HFF-Myc (cell line): ENCODE measurements at regions not wholly inside any gene's neighbourhood (a gene's known extent, or its start where the extent isn't known, plus 50 kb on each side); places are given as distances from the start of the nearest gene placed in this dataset.

Experiments
- DNase-seq: peaks from one replicate; pipeline ENCODE4 v3.0.0-alpha.2; 2011; ENCODE audit warnings: low read depth; ENCODE audit errors: extremely low read depth
- H3K4me3 ChIP-seq: replicated peaks from 2 replicates; pipeline ENCODE4 v1.5.1; 2011; ENCODE audit warnings: low read depth, mild to moderate bottlenecking, control low read depth, low read length
- TF ChIP-seq, protein P1 (sequence below): IDR thresholded peaks from 2 replicates; pipeline ENCODE4 v1.5.1; 2012; ENCODE audit warnings: mild to moderate bottlenecking, low read depth, low read length, control low read depth; ENCODE audit errors: missing control alignments

DNA sequence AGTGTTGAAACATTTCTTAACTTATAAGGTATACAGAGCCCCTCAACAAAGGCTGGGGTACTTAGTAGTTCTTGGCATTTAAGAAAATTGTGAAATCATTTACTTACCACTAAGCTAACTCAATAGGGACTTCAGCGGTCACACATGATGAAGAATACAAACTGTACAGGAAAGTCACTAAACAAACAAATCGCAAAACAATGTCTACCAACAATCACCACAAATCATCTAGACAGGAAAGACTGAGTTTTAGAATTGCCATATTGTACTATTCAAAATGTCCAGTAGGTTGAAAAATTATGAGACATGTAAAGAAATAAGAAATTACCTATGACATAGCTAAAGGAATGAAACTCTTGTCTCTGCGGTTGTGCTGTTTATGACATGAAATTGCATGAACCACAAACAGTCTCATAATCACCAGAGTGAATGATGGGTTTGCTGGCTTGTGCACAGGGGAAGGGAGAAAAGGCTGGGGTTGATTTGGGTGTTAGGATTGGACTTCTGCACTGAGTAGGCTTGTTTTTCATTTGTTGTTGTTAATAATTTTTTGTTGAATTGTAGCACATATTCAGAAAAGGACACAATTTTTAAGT, 441.1 kb upstream of the MON1B start:
- TF ChIP-seq, protein P1, sequence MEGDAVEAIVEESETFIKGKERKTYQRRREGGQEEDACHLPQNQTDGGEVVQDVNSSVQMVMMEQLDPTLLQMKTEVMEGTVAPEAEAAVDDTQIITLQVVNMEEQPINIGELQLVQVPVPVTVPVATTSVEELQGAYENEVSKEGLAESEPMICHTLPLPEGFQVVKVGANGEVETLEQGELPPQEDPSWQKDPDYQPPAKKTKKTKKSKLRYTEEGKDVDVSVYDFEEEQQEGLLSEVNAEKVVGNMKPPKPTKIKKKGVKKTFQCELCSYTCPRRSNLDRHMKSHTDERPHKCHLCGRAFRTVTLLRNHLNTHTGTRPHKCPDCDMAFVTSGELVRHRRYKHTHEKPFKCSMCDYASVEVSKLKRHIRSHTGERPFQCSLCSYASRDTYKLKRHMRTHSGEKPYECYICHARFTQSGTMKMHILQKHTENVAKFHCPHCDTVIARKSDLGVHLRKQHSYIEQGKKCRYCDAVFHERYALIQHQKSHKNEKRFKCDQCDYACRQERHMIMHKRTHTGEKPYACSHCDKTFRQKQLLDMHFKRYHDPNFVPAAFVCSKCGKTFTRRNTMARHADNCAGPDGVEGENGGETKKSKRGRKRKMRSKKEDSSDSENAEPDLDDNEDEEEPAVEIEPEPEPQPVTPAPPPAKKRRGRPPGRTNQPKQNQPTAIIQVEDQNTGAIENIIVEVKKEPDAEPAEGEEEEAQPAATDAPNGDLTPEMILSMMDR = no peak
- no peak overlapping the region for H3K4me3 ChIP-seq
- DNase-seq = no peak

DNA sequence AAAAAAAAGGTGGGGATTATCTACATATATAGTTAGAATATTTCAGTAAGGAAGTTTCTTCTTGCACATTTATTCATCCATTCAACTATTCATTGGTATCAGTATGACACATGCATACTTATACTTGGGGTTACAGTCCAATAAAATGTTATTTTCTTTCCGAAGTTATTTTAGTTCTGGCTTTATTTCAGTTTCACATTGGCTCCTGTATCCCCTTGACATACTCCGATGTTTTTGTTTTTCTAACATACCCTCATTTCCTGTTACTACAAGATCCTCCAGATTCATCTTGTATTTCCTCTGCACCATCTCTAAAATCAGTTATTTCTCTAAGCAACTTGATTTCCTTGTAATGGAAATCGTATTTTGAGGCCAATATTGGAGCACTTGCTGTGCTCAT, 435.5 kb upstream of the MON1B start:
- TF ChIP-seq, protein P1 = no peak
- no peak for DNase-seq
- no peak overlapping the region for H3K4me3 ChIP-seq

DNA sequence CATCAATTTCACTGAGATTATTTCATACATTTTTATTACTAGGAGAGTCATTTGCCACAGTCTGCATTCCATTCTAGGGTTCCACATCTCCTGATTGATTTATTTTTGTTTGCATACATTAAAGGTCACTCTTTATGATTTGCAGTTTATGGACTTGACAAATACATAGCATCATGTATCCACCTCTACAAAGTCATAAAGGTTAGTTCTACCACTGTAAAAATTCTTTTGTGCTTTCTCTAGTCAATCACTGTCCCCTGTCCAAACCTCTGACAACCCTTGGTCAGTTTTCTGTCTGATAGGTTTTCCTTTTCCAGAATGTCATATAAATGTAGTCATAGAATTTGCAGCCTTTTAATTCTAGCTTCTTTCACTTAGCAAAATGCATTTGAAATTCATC, 434.6 kb upstream of the MON1B start:
- no peak for DNase-seq

DNA sequence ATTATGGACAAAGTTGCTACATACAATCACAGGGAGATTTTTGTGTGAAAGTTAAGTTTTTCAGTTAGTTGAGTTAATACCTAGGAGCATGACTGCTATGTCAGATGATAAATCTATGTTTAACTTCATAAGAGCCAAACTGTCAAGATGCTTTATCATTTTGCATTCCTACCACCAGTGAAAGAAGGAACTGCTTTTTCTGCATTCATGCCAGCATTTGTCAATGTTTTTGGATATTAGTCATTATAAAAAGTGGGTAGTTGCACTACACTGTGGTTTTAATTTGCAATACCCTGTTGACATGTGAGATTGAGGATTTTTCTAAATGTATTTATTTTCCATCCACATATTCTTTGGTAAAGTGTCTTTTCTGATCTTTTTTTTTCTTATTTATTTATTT, 434.0 kb upstream of the MON1B start:
- H3K4me3 ChIP-seq = no peak overlapping the region
- TF ChIP-seq, protein P1 = no peak

More for the DNA sequence above, 434.6 kb upstream of the MON1B start:
- TF ChIP-seq, protein P1 = no peak
- H3K4me3 ChIP-seq = no peak overlapping the region

DNA sequence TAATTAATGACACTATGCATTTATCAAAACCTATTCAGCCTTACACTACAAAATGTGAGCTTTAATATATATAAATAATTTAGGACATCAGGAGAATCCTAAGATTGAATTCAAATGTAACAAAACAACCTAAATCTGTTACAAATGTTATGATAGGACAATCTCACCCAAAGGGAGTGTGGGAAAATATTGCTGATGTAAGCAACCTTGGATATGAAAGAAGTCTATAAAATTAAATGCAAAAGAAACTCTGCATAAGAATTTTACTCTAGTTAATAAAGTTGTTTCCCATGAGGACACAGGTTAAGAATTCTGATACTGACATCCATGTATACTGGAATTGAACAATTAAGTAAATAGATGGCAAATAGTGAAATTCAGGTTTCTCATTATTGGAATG, 424.5 kb upstream of the MON1B start:
- no peak for DNase-seq
- TF ChIP-seq, protein P1 = no peak
- no peak overlapping the region for H3K4me3 ChIP-seq

More for the DNA sequence above, 434.0 kb upstream of the MON1B start:
- DNase-seq = no peak

DNA sequence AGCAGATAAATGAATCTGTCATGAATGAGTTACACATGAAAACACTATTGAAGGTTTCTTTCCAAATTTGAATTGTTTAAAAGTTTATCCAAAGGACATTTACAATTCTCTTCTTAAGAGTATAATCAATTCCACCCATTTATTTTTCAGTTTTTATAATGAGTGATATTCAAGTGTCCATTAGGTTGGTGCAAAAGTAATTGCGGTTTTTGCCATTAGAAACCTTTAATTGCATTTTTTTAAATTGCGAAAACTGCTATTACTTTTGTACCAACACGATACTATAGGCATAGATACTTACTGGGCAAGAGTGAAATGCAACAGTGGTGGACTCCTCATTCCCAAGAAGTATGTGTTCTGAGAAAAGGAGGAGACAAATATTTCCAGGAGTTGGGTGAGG, 422.7 kb upstream of the MON1B start:
- TF ChIP-seq, protein P1 = no peak
- DNase-seq = no peak
- no peak overlapping the region for H3K4me3 ChIP-seq

DNA sequence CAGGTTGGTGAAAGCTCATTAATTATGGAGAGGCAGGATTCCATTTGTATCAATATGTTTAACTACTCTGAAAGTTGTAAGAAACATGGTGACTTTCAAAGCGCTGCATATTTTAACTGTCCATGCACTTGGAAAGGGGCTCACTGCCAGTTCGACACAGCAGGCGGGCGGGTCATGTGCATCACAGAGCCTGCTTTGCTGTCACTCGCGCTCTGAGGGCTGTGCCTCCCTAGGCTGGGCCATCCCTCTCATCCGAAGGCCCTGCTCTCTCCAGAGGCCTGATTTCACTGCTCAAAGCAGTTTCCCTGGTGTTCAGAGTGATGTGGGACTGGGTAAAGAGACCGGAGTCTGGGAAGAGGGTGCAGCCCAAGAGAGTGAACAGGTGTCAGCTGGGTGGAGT, 422.0 kb upstream of the MON1B start:
- no peak for DNase-seq
- no peak overlapping the region for H3K4me3 ChIP-seq
- TF ChIP-seq, protein P1 = no peak
